ENCODE measurements at regions not wholly inside any gene's neighbourhood (a gene's known extent, or its start where the extent isn't known, plus 50 kb on each side); places are given as distances from the start of the nearest gene placed in this dataset.

GRCh38 chr2:149915151-149915550, 327.6 kb upstream of the MMADHC start:
- DNase-seq (ENCODE audit: low spot score) (no peak), ATAC-seq (ENCODE audit: low FRiP score) (no peak)
- no peak for TF ChIP-seq CTCF (IDR thresholded peaks at IDR 0.05)

- peak; percentile 57 for ATAC-seq (ENCODE audit: low FRiP score)
- TF ChIP-seq CTCF (IDR thresholded peaks at IDR 0.05) = no peak
- no peak for DNase-seq (ENCODE audit: low spot score)
These were observed 321.4 kb upstream of the MMADHC start for GRCh38 chr2:149908726-149909683.

- TF ChIP-seq CTCF (IDR thresholded peaks at IDR 0.05) = no peak
- DNase-seq (ENCODE audit: low spot score) (no peak), ATAC-seq (ENCODE audit: low FRiP score) (no peak)
These were observed 319.3 kb upstream of the MMADHC start for GRCh38 chr2:149906886-149907285.

- DNase-seq (ENCODE audit: low spot score) (no peak), ATAC-seq (ENCODE audit: low FRiP score) (no peak)
- no peak for TF ChIP-seq CTCF (IDR thresholded peaks at IDR 0.05)
These were observed 317.0 kb upstream of the MMADHC start for GRCh38 chr2:149904352-149905175.

- DNase-seq (ENCODE audit: low spot score) = no peak
- no peak for ATAC-seq (ENCODE audit: low FRiP score)
These were observed 316.1 kb upstream of the MMADHC start for GRCh38 chr2:149903626-149904025.

GRCh38 chr2:149902081-149902480, 314.5 kb upstream of the MMADHC start:
- no peak for TF ChIP-seq CTCF (IDR thresholded peaks at IDR 0.05)
- DNase-seq (ENCODE audit: low spot score) (no peak), ATAC-seq (ENCODE audit: low FRiP score) (peak; percentile 83)

More at GRCh38 chr2:149903626-149904025, 316.1 kb upstream of the MMADHC start:
- no peak for TF ChIP-seq CTCF (IDR thresholded peaks at IDR 0.05)

Measured in omental fat pad (tissue), 3 donors.